GM18907 (cell line): ENCODE measurements at regions not wholly inside any gene's neighbourhood (a gene's known extent, or its start where the extent isn't known, plus 50 kb on each side); places are given as distances from the start of the nearest gene placed in this dataset.
"Not testable (repeated sequence)": the region's sequence is repeated elsewhere in the genome, so short reads cannot be mapped to it uniquely, and the experiment has no call there.

Experiments used
- ATAC-seq: cut with Tn5 transposase; IDR thresholded peaks from one replicate; pipeline ENCODE4 v1.9.1; 2021; ENCODE audit warnings: mild to moderate bottlenecking, moderate library complexity; ENCODE audit not compliant: unreplicated experiment

- not testable (repeated sequence) for ATAC-seq
Measured at GRCh38 chr4:189622574-189622973, 318.1 kb upstream of the FRG1 start.

GRCh38 chr4:189627041-189627440, 313.6 kb upstream of the FRG1 start:
- not testable (repeated sequence) for ATAC-seq

DNA sequence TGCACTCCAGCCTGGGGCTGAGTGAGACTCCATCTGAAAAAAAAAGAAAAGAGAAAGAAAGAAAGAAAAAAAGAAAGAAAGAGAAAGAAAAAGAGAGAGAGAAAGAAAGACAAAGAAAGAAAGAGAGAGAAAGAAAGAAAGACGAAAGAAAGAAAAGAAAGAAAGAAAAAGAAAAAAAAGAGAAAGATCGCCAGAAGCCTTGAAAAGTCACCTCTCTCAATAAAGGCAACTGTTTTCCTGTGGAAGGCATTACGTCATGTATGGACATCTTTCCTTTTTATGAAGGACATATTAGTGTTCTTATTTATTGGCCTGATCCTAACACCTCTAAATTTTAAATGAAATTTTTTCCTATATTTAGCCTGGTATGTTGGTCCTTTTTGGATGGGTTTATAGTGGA, 310.9 kb upstream of the FRG1 start:
- ATAC-seq: not testable (repeated sequence)

DNA sequence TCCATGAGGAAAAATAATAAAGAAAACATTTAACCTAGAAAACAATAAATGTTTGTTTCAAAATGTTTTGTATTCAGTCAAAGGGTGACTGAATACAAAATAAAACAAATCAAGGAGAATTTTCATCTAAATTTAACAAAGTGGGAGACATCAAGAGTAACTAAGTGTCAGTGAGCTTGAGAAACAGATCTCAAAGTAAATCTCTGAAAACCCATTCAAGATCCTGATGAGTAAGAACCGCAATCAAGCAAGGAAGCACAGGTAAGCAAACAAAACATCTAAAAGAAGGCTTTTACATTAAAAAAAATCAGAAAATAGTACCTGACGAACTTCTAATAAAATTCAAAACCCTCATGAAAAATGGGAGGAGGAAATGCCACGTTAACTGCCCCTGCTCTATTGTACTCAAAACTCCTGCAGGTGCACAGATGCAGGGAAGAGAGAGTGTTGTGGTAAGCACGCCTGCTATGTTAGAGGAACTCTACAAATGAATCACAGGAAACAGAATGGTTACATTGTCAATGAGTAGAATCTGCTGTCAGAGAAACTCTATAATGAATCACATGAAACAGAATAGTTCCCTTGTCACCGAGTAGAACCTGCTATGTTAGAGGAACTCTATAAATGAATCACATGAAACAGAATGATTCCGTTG, 309.6 kb upstream of the FRG1 start:
- ATAC-seq: peak; percentile 72

GRCh38 chr4:189631568-189631916, 309.1 kb upstream of the FRG1 start:
- ATAC-seq: not testable (repeated sequence)

DNA sequence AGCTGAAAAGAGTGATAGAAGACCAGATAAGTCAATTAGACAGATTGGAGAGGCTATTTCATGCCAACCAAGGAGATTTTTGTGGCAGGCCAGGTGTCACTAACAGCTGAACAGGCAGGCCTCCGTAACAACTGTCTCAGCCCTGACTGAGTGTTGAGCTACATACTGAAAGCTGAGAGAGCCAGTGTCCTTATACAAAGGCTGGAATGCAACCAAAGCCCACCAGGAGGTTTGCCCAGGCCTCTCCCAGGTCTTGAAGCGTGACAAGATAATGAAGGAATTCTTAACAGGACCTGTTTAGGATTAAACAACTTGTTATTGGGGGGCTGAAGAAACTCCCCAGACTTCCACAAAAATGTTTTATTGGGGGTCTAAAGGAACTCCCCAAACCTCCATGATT, 290.2 kb upstream of the FRG1 start:
- ATAC-seq: not testable (repeated sequence)

DNA sequence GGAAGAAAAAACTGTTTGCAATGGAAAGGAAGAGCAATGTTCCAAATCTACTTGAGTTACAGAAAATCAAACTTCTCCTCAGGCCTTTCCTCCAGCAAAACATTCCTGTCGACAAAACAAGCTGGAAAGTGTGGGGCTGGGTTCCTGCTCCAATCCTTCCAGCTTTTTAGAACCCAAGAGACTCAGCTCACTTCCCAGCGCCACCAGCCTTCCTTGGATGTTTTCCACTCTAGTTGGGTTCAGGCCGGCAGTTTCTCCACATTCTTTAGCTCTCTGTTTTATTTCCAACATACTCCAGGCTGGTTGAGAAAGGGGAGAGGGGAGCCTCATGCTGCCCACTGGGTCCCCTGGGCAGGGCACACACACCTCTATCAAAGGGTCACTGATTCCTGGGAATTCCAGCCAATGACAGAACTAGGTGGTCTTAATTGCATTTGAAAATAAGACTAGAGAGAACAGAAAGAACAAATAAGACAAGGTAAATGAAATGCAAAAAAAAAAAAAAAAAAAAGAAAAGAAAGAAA, 287.5 kb upstream of the FRG1 start:
- ATAC-seq: not testable (repeated sequence)

DNA sequence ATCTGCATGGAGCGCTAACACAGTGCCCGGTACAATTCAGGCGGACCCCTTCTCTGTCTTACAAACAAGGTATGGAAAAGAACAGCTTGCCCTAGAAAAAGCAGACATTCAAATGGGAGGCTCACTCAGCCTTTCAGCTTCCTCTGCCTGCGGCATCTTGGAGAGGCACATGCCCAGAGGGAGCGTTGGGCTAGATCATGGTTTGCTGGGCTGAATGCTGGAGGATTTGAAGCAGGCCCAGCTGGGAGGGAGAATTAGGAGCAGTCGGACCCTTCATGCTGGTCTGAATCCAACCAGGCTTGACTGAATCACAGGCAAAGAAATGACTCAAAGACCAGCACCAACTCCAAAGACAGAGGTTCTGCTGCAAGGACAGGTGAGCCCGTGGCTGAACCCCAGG, 286.7 kb upstream of the FRG1 start:
- ATAC-seq: not testable (repeated sequence)

- not testable (repeated sequence) for ATAC-seq
Measured at GRCh38 chr4:189654396-189654795, 286.3 kb upstream of the FRG1 start.

DNA sequence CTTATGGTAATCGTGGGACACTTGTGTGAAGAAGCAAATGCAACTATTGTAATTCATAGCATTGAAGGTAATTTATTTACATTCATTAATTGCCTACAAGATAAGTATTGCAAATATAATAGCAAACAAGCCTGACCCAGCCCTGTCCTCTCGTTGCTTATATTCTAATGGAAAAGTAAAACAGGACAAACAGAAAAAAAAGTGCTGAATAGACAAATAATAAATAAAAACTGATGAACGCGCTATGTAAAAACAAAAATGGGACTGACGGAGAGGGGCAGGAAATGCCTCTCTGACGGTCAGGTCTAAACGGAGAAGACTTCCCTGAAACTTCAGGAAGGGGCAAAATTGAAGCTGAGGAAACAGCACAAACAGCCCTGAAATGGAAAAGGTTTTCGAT, 284.9 kb upstream of the FRG1 start:
- not testable (repeated sequence) for ATAC-seq

- ATAC-seq: no peak
Measured at GRCh38 chr4:189656641-189657040, 284.0 kb upstream of the FRG1 start.

DNA sequence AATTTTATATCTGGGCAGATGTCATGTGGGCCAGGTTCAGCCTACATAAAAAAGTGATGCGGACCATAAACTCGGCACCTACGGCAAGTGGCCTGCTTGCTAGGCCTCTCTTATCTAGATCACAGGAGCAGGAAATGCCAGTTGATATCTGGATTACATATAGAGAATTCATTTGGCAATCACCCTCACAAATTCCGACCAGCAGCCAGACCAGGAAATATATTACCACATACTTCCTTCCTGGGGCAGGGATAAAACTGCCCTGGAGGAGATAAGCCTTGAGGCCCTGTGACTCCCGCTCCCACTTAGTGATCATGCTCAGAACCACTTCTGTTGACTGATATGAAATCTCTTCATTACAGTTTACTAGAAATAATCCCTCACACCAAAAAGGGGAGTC, 282.4 kb upstream of the FRG1 start:
- ATAC-seq: not testable (repeated sequence)

DNA sequence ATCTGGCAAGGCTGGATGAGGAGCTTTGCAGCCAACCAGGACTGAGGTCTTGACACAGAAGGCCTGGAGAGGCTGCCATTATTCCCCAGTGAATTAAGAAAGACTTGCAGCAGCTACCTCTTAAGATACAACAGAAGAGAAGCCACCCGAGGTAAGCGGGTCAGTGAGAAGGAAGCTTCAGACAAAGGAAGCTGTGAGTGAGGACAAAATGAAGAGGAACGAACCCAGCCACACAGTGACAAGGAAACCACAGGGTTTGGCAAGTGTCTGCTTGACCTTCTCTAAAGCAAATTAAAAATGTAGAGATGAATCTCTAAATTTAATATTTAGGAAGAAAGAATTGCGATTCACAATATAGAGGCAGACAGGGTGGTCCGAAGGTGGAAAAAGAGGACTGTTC, 281.8 kb upstream of the FRG1 start:
- ATAC-seq: not testable (repeated sequence)

DNA sequence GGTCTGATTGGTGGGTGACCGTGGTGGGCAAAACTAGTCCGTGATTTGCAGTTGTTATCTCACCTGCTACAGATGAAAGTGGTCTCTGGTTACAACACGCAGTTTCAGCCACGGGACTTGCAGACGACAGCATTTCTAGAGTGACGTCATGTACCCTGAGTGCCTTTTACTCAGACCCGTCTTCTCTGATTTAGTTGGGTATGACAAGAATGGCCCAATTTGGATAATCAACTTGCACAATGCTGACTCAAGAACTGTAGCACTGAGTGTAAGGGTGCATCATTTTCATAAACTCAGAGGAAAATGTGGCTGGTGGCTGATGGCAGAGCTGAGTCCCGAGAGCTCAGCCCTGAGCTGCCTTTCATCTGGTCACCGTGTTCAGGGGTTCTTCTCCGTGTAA, 281.4 kb upstream of the FRG1 start:
- ATAC-seq: no peak

DNA sequence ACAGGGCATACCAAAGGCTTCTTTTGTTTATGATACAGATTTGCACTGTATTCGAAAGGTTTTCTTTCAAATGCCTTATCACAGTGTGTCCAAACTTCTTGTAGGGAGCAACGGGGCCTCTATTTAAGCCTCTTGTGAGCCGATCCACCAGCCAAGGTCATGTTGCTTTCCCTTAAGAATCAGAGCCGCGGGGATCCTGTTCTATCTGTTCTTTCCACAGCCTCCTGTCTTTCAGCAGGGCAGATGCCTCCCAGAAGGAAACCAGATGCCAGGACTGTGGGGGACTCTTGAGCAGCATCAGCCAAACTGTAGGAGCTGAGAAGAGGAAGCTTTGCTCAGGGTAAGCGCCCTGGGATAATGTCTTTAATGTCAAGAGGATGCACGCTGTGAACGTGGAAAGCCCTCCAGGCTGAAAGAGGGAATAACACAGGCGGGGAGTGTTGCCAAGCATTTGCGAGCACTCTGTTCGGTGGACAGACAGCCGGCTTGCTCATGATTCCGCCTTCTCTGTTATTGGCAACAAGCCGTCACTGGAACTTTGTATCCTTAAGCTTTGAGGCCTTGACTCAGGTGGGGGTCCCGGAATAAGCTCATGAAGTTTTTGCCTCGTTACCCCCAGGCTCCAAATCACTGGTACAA, 279.8 kb upstream of the FRG1 start:
- no peak for ATAC-seq

GRCh38 chr4:189664693-189665250, 275.9 kb upstream of the FRG1 start:
- ATAC-seq: no peak

DNA sequence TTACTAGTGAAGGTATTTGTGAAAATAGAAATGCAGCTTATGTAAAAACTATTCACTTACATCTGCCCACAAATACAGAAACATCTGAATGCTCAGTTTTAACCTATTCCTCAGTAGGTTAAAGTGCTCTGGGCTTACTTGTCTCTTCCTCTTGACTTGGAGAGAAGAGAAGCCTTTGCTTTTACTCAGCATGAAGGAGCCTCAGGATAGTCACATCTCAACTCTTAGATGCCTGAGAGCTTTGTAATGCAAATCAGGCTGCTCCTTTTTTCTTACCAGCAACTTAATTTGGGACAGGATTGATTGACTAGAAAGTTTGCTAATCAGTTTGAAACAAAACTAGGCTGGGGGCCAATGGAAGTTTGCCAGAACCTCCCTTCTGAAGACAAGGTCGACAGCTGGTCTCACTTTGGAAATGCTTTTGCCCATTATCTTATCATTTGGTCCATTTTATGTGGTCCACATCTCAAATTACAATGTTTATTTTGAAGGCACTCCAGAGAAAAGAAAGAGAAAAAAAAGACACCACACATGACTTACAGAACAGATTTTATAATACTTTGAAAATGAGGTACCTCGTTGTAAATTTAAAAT, 274.9 kb upstream of the FRG1 start:
- ATAC-seq: not testable (repeated sequence)

DNA sequence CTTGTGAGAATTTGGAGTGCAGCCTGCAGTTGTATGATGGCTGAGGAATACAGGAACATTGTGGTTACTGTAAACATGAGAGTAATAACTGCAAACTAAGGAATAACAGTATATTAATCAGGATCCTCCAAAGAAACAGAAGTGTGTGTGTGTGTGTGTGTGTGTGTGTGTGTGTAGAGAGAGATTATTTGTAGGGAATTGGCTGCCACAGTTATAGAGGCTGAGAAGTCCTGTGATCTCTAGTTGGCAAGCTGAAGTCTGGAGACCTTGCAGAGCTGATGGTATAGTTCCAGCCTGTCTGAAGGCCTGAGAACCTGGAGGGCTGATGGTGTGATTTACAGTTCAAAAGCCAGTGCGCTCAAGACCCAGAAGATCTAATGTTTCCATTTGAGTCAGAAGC, 273.3 kb upstream of the FRG1 start:
- not testable (repeated sequence) for ATAC-seq

DNA sequence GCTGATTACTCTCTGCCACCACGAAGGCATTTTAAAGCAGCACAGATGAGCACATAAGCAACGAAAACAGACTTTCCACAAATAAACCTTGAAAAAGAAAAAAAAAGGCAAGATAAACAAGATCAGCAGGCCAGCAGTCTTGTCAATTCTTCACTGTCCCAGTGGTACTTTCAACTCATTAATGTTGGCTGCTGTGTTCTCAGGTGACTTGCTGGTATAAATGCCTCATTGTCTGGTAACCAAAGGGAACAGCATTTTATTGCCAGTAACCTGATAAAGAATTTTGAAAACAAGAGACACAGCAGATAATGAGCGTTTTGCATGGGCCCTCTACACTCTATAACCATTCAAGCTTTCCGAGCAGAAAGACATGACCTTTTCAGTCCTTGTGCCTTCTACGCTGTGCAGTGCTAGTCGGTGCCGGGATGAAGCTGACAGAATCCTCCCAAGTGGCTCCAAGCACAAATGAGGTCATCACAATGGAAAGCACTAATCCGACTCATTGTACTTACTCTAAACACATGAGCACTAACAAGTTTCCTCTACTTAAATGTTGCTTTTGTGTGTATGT, 242.9 kb upstream of the FRG1 start:
- not testable (repeated sequence) for ATAC-seq

DNA sequence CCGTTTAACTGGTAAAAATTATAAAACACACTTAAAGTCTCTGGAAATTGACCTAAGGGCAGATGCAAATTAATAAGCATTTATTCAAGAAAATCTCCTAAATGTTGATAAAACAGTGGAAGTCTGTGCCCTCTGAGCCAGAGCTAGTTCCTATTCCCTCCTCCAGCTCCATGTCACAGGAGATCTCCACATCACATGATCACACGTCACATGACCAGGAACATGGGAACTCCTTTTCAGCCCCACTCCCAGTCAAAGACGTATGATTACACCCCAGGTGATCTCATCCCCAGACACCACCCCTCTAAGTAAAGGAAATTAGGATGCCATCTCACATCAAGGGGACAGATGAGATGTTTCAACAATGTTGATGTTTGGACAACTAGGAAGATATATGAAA, 237.7 kb upstream of the FRG1 start:
- ATAC-seq: not testable (repeated sequence)

DNA sequence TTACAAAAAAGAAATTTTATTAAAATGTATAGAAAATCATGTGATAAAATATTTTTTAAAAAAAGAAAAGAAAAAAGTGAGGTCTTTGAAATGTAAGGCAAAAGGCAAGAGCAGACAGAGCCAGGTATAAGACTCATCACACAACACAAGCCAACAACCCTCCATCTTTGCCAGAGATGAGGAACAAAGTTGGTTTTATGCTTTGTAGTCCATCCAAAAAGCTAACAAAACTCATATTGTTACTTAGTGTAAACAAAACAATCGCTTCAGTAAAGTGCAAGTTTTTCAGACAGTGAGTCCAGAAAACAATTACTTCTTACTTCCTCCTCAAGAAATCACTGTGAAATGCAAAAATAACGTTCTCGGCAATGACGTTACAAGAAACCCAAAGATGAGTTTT, 233.9 kb upstream of the FRG1 start:
- ATAC-seq: not testable (repeated sequence)
